Activated CD8-positive, alpha-beta T cell treated with anti-CD3 and anti-CD28 coated beads for 36 hours (primary cell): ENCODE measurements at regions not wholly inside any gene's neighbourhood (a gene's known extent, or its start where the extent isn't known, plus 50 kb on each side); places are given as distances from the start of the nearest gene placed in this dataset.

Source experiments
- ATAC-seq: fragments of 200-7000 bp; cut with Tn5 transposase; one replicate; pipeline ENCODE4 v1.10.0; 2021; ENCODE audit warnings: mild to moderate bottlenecking, moderate library complexity
- CTCF ChIA-PET: fragments of 350-600 bp; sonication (Branson Sonifier 250); formaldehyde crosslinking; loops from one replicate; lab custom pipeline; 2021; ENCODE audit warnings: antibody characterized with exemption; lab: Charles Lee
- POLR2A ChIA-PET: fragments of 350-600 bp; sonication (Branson Sonifier 250); formaldehyde crosslinking; loops from one replicate; lab custom pipeline; 2021; ENCODE audit warnings: antibody characterized with exemption; lab: Charles Lee
- DNase-seq: peaks from one replicate; pipeline ENCODE4 v3.0.0-alpha.2; 2020
- H3K27ac Mint-ChIP-seq: one replicate; pipeline ENCODE4 v1.8.0; 2021; ENCODE audit warnings: mild to moderate bottlenecking, mixed read lengths
- H3K27me3 Mint-ChIP-seq: one replicate; pipeline ENCODE4 v1.8.0; 2021; ENCODE audit warnings: mixed read lengths
- H3K36me3 Mint-ChIP-seq: one replicate; pipeline ENCODE4 v1.8.0; 2021; ENCODE audit warnings: low read depth, mixed read lengths
- H3K4me1 Mint-ChIP-seq: one replicate; pipeline ENCODE4 v1.8.0; 2021; ENCODE audit warnings: low read depth, mixed read lengths
- H3K4me3 Mint-ChIP-seq: one replicate; pipeline ENCODE4 v1.8.0; 2021; ENCODE audit warnings: mild to moderate bottlenecking, moderate library complexity, mixed read lengths
- H3K9me3 Mint-ChIP-seq: one replicate; pipeline ENCODE4 v1.8.0; 2021; ENCODE audit warnings: mixed read lengths
- intact Hi-C: fragments of 100-400 bp; cut with micrococcal nuclease; formaldehyde crosslinking; loops from one replicate; pipeline ENCODE4 v1.10.0; 2022
- TF ChIP-seq, protein P1 (sequence below): fragments of 200-600 bp; IDR thresholded peaks from one replicate; pipeline ENCODE4 v1.8.0; 2022; ENCODE audit warnings: antibody characterized with exemption, mild to moderate bottlenecking

DNA sequence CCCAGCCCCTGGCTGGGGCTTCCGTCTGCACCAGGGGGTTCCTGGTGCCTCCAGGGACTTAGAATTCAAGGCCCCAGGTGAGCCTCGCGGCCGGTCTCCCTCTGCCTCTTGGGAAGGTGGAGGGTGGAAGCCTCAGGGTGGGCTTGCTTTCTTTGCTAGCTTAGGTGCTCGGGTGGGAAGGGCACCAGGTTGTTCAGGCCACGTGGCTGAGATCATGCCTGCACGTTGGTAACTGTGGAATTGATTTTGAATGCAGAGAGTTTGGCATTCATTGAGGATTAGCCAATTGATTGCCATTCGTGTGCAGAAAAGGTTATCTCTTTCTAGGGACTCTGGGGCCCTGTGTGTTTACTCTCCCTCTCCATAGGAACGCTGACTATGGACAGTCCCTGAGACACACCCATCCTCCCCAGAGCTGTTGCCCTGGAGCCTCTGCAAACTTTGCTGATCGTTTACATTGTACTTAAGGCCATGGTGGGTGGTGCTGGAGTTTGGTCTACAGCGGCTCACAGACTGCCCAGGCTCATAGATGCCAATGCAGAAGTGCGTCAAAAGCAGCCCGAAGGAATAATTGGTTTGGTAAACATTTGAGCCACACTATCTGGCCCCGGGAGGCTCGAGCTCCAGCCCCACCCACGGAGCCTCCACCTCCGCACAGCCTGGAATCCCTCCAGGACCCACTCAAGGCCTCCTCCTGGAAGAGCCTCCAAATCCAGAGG is 1457.7 kb downstream of the BRD1 start:
- intact Hi-C loops: no loop called here
- Mint-ChIP-seq H3K9me3 (no peaks in the 10 kb centered on the region), H3K4me1 (no peaks in the 10 kb centered on the region), H3K36me3 (no peaks in the 10 kb centered on the region), H3K27ac (no peak overlapping the region), H3K27me3 (no peaks in the 10 kb centered on the region), H3K4me3 (no peak overlapping the region)
- TF ChIP-seq, protein P1, sequence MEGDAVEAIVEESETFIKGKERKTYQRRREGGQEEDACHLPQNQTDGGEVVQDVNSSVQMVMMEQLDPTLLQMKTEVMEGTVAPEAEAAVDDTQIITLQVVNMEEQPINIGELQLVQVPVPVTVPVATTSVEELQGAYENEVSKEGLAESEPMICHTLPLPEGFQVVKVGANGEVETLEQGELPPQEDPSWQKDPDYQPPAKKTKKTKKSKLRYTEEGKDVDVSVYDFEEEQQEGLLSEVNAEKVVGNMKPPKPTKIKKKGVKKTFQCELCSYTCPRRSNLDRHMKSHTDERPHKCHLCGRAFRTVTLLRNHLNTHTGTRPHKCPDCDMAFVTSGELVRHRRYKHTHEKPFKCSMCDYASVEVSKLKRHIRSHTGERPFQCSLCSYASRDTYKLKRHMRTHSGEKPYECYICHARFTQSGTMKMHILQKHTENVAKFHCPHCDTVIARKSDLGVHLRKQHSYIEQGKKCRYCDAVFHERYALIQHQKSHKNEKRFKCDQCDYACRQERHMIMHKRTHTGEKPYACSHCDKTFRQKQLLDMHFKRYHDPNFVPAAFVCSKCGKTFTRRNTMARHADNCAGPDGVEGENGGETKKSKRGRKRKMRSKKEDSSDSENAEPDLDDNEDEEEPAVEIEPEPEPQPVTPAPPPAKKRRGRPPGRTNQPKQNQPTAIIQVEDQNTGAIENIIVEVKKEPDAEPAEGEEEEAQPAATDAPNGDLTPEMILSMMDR: no peak
- ChIA-PET CTCF (interaction anchor here (1.6 kb wide), 1 partner anchor 10 kb away, joined by 3 read pairs; no protein-coding TSS in a partner anchor), POLR2A (no interaction called here)
- ATAC-seq (no peak), DNase-seq (no peak)

DNA sequence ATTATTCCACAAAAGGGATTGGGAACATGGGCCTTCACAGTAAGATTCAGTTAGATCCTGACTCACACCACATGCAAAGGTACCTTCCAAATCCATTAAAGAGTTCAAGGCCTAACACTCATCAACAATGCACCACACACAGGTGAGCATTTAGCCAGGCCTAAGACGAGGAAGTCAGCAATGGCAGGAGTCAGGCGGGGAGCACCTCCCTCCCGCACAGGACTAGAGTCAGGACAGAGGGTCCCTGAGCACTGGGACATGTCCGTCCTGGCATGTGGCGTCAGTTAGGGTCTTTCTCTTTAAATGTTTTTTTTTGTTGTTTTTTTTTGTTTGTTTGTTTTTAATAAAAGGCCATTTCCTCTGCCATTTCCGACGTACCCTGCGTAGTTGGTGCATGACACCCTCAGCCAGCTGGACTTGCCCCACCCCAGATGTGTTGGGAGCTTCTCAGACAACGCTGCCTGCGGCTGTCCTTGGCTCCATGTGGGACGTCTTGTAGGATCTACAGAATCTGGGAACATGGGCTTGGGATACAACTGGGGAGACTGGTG is 1458.6 kb downstream of the BRD1 start:
- H3K4me1 Mint-ChIP-seq: no peaks in the 10 kb centered on the region
- H3K27ac Mint-ChIP-seq: no peak overlapping the region
- H3K4me3 Mint-ChIP-seq: no peak overlapping the region
- no peaks in the 10 kb centered on the region for H3K9me3 Mint-ChIP-seq
- ChIA-PET POLR2A (no interaction called here), CTCF (interaction anchor here (1.6 kb wide), 1 partner anchor 9 kb away, joined by 3 read pairs; no protein-coding TSS in a partner anchor)
- DNase-seq (no peak), ATAC-seq (no peak)
- H3K27me3 Mint-ChIP-seq: no peaks in the 10 kb centered on the region
- TF ChIP-seq, protein P1: no peak
- intact Hi-C loops: no loop called here
- no peaks in the 10 kb centered on the region for H3K36me3 Mint-ChIP-seq

- POLR2A ChIA-PET: no interaction called here
- Mint-ChIP-seq H3K4me1 (no peaks in the 10 kb centered on the region), H3K36me3 (no peaks in the 10 kb centered on the region), H3K4me3 (no peak overlapping the region), H3K9me3 (no peaks in the 10 kb centered on the region), H3K27ac (no peak overlapping the region), H3K27me3 (no peaks in the 10 kb centered on the region)
- ATAC-seq: no peak
- no peak for DNase-seq
- CTCF ChIA-PET: no interaction called here
- intact Hi-C loops: no loop called here
- TF ChIP-seq, protein P1: no peak
Measured at GRCh38 chr22:48367731-48368130, 1459.9 kb downstream of the BRD1 start.

DNA sequence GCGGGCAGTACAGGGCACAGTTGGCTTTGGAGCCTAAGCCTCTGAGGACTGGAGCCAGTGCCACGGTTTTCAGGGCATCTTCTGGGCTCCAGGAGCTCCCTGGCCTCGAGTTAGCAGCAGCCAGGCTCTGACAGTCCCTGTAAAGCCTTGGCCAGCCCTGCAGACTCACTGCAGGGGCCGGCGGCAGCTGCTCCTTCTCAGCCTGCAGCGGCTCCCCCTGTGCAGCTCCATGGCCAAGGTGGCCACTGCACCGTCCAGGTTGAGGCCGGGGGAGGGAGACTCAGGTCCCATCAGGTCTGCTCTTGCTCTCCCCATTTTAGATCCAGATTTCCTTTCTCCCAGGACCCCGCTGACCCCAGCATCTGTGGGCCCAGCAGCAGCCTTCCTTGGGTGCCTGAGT is 1461.1 kb downstream of the BRD1 start:
- H3K4me1 Mint-ChIP-seq: no peaks in the 10 kb centered on the region
- ChIA-PET CTCF (no interaction called here), POLR2A (no interaction called here)
- no peak overlapping the region for H3K27ac Mint-ChIP-seq
- no peak for DNase-seq
- H3K36me3 Mint-ChIP-seq: no peaks in the 10 kb centered on the region
- H3K9me3 Mint-ChIP-seq: no peaks in the 10 kb centered on the region
- intact Hi-C loops: no loop called here
- no peak overlapping the region for H3K4me3 Mint-ChIP-seq
- H3K27me3 Mint-ChIP-seq: no peaks in the 10 kb centered on the region
- TF ChIP-seq, protein P1: no peak
- no peak for ATAC-seq

GRCh38 chr22:48366056-48366455 is 1461.6 kb downstream of the BRD1 start:
- ChIA-PET CTCF (no interaction called here), POLR2A (no interaction called here)
- ATAC-seq: no peak
- Mint-ChIP-seq H3K36me3 (no peaks in the 10 kb centered on the region), H3K27me3 (no peaks in the 10 kb centered on the region), H3K27ac (no peak overlapping the region), H3K4me3 (no peak overlapping the region), H3K4me1 (no peaks in the 10 kb centered on the region), H3K9me3 (no peaks in the 10 kb centered on the region)
- intact Hi-C loops: no loop called here
- TF ChIP-seq, protein P1: no peak
- no peak for DNase-seq
